HUDEP-2 (cell line): ENCODE measurements at regions not wholly inside any gene's neighbourhood (a gene's known extent, or its start where the extent isn't known, plus 50 kb on each side); places are given as distances from the start of the nearest gene placed in this dataset.

ENCODE experiments used
- DNase-seq, 76 experiments: peaks; one replicate each; lab custom pipeline; 2025; ENCODE audit not compliant: unreplicated experiment in 76 of 76; lab: John Stamatoyannopoulos, UW

DNA sequence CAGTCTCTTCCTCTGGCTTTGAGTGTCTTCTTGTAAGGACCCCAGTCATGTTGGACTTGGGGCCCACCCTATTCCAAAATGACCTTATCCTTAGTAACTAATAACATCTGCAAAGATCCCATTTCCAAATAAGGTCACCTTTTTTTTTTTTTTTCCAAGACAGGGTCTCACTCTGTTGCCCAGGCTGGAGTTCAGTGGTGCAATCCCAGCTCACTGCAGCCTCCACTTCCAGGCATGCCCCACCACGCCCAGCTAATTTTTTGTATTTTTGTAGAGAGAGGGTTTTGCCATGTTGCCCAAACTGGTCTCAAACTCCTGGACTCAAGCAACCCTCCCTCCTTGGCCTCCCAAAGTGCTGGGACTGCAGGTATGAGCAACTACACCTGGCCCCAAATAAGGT lies 118.8 kb upstream of the GSE1 start:
- DNase-seq = no peak

DNA sequence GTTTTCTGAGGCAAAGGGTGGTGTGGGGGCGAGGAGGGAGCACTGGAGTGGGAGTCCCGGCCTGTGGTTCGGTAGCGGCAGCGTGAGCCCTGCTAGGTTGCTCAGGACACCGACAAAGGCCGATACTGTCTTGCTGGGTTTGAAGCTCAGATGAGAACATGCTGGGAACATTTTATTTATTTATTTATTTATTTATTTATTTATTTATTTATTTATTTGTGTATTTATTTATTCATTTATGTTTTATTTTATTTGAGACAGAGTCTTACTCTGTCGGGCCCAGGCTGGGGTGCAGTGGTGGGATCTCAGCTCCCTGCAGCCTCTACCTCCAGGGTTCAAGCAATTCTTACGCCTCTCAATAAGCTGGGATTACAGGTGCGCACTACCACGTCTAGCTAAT lies 117.9 kb upstream of the GSE1 start:
- no peak for DNase-seq

DNA sequence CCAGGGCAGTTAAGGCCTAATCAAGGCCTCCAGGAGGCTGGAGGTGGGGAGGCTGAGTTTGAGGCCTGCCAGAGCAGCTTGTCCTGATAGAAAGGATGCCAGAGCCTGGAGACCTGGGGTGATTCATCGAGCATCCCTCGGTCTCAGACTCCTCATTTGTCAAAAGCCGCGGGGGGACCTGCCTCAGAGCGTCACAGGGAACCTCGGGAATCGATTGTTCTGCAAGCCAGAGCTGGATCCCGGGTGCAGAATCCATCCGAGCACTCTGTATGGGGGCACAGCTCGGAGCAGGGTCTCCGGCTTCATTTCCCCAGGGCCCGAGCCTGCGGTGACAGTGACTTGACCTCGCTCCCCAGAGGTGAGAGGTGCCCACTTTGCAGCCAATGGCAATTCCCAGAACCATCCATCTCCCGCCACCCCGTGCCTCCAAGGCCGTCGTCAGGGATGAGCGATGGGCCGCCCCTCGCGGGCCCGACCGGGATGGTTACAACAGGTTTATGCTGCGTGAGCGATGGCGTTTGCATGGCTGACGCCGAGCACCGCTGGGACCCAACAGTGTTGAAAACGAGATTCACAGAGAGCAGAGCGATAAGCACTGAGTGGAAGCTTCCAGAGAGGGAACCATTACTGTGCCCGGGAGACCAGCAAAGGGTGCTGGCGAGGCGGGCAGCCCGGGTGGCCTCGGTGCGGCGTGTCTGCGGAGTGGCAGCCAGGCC lies 117.1 kb upstream of the GSE1 start:
- no peak for DNase-seq

DNA sequence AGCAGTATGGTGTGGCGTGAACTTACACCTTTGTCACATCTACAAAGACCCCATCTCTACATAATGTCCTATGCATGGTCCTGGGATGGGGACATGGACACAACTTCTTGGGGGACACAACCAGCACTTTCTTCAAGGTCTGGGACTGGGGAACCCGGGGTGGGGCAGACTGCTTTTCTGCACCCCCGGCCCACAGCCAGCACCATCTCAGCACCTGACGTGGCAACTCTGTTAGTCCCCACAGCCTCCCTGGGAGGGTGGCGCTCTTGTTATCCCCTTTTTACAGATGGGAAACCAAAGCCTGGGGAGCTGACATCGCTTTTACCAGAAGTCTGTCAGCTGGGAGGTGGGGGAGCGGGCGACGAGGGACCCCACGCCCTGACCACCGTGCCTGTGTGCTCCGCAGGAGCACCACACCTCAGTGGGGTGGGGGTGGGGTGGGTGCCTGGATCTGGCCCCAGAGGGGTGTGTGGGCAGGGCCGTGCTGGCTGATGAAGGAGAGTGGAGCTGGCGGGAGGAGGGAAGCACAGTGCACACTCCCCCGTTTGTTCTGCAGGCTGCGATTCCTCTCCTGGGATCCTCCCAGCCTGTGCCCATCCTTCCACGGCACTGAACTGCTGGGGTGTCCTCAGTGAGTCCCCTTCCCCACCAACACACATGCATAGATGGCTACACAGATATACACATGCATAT lies 115.4 kb upstream of the GSE1 start:
- no peak for DNase-seq

DNA sequence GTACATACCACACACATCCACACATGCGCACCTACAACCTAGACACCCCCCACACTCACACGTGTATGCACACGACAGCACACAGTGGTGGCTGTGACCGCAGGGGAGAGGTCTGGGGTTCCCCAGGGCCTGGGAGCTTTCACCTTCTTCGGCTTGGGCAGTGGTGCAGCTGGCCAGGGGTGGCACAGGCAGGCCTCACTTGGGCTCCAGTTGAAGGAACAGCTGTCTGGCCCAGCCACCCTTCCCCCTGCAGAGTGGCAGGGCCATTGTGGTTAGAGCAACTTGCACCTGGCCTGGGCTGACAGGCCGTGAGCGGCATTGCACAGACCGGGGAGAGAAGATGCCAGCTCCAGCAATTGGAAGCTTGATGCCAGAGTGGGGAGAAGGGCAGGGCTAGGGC lies 114.5 kb upstream of the GSE1 start:
- DNase-seq = no peak

DNA sequence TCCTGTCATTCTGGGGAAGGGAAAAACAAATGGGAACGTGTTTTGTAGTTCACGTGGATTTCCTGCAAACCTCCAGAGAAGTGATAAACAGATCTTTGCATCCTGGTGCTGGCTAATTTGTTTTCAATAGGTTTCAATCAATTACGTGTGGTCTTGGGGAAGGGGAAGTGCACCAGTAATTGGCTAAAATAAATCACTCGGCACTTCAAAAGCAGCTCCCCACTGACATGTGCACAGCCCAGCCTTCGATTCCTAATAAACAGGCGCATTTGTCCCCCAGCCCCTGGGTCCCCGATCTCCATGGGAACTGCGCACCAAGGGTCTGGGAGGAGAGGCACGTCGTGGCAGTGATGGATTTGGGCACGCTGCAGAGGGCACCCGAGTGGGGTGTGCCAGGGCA lies 112.9 kb upstream of the GSE1 start:
- no peak for DNase-seq

DNA sequence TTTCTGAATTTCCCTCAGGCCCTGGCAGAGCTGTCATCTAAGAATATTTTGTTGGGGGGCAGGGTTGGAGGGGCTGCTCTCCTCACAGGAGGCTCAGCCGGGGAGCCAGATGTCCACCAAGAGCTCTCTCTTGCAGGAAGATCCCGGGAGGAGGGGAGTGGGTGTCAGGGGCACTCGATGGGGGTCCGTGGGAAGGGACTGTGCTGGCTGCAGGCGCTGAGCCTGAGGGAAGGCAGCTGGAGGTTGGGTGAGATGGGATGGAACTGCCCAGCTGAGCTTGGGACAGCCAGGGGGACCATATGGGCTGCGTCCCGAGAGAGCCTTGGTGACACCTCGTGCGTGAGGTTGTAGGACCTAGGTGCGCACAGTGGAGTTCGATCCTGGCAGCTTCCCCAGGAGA lies 111.2 kb upstream of the GSE1 start:
- DNase-seq = no peak

DNA sequence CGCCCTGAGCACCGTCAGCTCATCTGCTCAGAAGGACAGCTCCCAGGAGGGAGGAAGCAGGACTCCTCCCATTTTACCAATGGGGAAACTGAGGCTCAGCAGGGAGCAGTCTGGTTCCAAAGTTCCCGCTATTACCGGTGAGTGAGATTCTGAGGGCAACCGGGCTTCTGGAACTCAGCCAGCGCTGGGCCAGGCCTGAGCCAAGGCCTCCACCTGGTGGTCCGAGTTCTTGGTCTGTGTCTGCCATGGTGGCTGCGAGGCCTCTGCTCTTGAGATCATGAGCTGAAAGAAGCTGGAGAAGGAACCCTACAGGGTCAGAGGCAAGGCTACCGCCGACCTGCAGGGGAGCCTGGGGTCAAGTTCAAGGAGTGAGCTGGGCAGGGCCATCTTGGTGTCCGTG lies 110.8 kb upstream of the GSE1 start:
- no peak for DNase-seq

DNA sequence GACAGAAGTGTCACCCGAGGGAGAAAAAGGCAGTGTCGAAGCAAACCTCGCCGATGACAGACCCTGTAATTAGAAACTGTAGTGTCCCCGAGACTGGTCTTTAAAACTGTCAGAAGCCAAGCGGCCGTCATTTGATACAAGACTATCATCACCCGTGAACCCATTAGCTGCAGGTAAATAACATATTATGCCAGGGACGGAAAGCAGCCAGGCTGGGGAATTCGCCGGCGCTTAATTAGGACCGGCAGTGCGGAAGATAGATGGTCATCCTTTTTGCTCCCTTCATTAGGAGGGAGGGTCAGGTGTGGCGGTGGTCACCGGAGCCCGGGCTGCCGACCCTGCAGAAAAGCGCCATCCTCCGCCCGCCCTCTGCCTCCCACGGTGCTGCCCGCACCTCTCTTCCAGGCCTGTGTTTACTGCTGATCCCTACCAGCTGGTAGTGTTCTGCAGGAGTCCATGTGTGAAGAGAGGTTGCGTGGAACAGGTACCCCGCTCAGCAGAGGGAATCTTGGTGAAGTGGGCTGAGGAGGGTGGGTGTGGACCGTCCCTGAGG lies 109.4 kb upstream of the GSE1 start:
- no peak for DNase-seq

DNA sequence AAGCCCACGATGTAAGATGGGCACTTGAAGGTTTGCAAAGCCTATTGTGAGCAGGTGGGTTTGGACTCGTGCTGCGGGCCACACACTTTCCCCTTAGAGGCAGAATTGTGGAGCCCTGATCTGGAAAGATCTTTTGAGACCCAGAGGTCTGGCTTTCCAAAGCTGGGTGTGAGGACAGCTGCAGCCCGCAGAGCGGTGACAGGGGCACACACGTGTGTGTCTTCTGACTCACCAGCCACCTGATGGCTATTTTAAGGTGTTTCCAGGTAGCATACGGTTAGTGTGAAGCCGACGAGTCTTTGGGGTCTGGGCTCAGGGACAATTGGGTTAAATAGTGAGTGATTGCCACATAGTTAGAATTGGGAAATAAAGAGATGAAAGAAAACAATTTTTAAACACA lies 108.9 kb upstream of the GSE1 start:
- DNase-seq = no peak

DNA sequence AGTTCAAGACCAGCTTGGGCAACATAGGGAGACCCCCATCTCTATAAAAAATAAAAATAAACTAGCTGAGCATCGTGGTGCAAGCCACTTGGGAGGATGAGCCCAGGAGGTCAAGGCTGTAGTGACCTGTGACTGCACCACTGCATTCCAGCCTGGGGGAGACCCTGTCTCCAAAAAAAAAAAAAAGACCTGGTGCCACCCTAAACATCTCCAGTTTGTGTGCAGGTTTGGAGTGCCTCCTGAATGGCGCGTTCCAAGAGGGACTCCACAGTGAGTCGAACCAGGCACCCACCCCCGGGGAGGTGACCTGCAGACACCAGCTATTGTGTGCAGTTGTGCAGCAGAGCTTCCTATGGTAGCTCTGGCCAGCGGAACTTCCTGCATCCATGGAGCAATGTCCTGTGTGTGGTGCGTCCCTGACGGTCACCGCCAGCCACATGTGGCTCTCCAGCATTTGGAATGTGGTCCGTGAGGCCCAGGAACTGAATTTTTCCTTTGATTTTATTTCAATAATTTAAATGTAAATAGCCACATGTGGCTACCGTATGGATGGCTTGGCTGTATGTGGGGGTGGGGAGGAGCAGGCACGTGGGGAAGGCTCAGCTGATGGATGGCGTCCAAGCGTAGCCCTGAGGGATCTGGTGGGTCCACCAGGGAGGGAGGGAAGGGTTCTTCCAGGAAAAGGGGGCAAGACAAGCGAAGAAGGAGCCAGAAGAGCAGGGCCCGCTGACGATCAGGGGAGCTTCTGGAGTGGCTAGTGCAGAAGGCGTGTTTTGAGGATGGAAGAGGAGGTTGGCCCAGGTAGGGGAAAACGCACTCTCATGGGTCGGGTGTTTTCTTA lies 107.1 kb upstream of the GSE1 start:
- no peak for DNase-seq

DNA sequence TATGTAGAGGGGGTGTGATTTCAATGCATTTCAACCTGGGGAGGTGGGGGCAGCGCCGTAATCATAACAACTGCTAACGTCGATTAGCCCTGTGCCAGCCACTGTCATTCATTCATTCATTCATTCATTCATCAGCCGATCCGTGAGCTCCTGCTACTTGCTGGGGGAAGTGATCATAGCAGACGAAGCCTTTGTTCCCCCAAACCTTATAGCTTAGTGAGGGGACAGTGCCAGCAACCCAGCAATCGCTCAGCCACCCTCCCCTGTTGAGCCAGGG lies 106.5 kb upstream of the GSE1 start:
- no peak for DNase-seq

DNA sequence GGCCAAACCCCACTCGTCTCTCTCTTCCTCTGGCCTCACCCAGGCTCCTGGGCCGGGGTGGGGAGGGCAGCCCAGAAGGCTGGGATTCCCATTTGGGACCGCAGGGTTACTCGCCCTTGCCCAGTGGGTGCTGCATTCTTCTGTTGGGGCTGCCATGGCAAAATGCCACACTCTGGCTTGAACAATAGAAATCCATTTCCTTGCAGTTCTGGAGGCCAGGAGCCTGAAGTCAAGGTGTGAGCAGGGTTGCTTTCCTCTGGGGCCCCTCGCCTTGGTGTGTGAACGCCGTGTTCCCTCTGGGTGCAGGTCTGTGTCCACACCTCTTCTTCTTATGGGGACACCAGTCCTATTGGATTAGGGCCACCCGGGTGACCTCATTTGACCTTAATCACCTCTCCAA lies 105.8 kb upstream of the GSE1 start:
- DNase-seq = no peak

DNA sequence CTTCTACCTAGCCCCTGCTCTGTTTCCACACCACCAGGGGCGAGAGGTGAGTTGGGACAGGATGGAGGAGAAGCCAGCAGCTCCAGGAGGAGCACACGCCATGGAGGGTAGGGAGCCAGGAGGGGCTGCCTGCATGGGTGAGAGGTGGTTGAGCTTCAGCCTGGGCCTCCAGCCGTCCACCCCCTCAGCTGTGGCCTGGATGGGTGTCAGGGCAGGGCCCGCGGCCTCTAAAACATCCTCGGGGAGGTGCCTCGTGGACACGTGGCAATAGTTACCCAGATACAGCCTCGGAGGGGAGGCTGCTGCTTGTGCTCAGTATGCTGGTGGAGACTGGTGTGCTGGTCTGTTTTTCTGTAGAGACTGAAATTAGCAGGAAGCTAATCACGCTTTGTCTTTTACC lies 104.7 kb upstream of the GSE1 start:
- no peak for DNase-seq

DNA sequence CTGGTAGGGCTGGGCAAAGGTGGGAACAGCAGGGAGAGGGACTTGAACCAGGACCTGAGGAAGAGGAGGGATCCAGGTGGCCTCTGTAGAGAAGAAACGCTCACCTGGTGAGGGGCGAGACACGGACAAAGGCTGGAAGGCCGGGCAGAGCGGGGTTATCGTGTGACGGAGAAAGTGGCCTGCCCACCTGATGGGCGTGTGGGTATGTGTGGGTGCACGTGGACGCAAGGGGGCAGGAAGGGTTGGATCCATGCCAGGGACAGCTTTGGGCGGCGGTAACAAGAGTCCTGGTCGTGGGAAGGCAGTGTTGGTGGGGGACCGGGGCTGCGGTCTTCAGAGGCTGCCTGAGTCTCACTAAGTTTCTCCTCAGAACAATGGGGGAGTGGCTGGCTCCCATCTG lies 104.1 kb upstream of the GSE1 start:
- no peak for DNase-seq

DNA sequence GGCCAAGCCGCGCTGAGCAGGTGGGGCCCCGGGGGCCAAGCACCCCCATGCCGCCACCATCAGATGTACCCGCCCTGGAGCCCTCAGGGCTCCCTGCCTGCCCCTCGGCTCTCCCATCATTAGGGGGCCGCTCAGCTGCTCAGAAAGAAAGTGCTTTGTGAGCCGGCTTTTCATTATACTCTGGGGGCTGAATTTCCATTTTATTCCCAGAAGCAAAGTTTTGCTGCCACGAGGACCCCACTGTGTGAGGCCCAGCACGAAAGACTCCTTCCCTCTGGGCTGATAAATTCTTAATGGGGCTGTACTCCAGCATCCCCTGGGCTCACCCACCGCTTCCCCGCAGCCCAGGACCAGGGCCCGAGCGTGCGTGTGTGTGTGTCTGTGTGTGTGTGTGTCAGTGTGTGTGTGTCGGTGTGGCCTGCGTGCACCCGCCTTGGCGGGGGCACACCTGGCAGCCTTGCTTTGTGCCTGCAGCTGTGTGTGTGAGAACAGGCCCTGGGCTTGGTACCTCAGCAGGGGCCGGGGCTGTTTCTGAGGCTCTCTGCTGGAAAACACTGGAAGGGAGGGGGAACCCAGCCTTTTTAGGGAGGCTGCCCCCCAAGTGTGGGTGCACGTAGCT lies 103.0 kb upstream of the GSE1 start:
- DNase-seq = no peak

DNA sequence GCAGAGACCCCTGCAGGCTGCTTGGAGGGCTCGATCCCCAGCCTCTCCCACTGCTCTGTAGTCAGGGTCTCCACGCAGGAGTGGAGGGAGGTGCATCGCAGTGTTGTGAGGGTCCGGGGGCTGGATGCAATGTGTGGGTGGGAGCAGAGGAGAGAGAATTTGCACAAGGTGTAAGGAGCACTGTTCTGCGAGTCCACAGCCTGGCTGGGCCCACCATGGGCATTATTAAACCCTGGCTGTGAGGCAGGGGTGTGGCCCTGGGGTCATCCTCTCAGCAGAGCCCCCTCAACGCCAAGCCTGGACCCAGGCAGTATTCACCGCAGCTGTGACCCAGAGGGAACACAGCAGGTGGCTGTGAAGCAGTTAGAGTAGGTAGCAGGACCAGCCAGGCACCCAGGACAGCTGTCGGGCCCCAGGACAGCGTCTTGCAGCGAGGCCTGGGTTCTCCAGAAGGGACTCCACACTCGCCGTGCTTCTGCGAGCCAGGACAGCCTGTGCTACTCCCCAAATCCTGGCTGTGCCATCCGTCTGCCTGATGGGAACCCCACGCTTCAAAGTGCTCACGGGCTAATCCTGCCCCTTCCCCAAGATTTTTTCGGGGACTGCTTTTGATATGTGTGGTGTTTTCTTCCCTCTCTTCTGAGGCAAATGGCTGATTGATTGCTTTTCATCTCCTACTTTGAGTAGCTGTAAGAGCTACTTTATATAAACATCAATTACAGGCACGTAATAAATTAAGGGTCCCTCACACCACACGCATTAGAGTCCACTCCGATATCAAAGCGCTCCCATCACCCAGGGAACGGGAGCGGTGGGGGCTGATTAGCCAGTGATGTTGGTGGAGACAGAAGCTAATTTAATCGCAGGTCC lies 100.9 kb upstream of the GSE1 start:
- DNase-seq = no peak

DNA sequence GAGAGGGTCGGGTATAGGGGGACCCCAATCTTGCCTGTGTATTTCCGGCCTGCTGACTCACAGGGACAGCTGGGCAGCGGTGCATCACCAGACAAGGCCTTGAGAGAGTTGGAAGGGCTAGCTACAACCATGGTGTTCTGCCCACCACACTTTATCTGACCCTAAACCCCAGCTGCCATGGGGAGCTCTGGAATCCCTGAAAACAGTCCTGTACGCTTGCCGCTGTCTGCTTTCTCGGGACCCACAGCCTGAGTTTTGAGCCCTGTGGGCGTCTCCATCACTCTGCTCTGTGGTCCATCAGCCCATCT lies 100.4 kb upstream of the GSE1 start:
- DNase-seq = no peak

DNA sequence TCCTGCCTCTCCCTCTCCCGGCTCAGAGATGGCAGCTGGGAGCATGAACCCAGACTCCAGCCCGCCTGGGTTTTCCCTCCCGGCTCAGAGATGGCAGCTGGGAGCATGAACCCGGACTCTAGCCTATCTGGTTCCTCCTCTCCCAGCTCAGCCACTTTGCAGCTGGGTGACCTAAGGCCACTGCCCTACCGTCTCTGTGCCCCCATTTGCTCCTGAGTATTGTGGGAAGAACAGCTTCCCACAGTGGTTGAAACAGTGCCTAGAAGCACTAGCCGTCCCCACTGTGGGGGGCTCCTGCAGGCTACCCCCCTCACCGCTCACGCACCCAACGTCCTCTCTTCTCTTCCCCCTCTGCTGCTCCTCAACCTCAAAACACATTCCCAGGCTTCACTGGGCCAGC lies 99.9 kb upstream of the GSE1 start:
- DNase-seq = no peak

DNA sequence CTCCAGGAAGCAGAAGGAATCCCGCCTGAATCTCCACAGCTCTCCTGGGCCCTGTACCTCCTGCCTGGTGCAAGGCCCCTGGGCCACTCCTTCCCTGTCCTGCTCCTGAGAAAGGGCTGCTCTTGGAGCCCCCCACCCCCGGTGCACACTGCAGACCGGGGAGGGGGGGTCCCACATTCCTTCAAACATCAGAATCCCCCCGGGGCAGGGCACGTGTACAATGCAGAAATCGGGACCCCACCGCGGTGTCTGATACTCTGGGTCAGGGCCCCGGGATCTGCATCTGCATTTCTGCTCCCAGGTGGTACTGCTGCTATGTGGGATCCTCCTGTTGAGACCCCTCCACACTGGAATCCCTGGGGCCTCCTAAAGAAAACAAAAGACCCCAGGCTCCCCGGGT lies 99.5 kb upstream of the GSE1 start:
- no peak for DNase-seq

DNA sequence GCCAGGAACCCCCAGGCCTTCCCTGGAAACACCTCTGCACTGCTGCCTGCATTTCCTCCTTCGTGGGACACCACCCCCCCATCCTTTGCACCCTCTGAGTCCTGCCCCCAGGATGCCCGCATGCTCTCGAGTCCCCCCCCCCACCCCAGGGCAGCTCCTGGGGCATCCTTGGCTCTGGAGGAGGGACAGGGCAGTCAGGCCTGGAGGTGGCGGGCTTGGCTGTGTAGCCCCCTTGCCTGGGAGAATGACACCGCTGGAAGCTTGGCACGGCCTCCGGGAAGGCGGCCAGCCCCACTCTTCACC lies 98.9 kb upstream of the GSE1 start:
- DNase-seq = no peak
